GM18508 (cell line): ENCODE measurements at regions not wholly inside any gene's neighbourhood (a gene's known extent, or its start where the extent isn't known, plus 50 kb on each side); places are given as distances from the start of the nearest gene placed in this dataset.

Experiments used
- ATAC-seq: cut with Tn5 transposase; IDR thresholded peaks from one replicate; pipeline ENCODE4 v1.9.1; 2021; ENCODE audit warnings: moderate number of reproducible peaks; ENCODE audit not compliant: insufficient read depth, unreplicated experiment

DNA sequence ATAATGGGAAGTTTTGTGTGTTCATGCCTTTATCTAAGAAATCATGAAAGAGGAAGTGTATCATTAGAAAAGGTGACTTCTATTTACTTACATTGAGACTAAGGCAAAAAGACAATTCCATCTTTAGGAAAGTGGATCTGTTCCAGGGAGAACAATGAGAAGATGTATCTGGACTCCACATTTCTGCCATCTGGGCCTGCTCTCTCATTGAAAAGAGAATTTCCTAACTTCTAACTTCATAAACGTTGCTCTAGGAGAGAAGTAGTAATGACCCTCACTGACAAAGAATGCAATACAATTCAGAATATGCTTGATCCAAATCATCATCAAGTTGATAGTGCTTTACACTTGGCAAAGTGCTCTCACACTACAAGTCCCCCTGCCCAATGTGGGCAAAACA is 294.2 kb downstream of the OGFRL1 start:
- ATAC-seq: no peak

DNA sequence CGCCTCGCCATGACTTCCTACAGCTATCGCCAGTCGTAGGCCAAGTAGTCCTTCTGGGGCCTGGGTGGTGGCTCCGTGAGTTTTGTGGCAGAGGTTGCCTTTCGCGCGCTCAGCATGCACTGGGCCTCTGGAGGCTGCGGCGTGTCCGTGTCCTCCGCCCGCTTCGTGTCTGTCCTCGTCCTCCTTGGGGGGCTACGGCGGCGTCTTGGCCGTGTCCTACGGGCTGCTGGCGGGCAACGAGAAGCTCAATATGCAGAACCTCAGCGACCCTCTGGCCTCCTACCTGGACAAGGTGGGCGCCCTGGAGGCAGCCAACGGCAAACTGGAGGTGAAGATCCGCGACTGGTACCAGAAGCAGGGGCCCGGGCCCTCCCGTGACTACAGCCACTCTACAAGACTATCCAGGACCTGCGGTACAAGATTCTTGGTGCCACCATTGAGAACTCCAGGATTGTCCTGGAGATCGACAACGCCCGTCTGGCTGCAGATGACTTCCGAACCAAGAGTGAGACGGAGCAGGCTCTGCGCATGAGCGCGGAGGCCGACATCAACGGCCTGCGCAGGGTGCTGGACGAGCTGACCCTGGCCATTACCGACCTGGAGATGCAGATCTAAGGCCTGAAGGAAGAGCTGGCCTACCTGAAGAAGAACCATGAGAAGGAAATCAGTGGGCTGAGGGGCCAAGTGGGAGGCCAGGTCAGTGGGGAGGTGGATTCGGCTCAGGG is 296.3 kb downstream of the OGFRL1 start:
- no peak for ATAC-seq

DNA sequence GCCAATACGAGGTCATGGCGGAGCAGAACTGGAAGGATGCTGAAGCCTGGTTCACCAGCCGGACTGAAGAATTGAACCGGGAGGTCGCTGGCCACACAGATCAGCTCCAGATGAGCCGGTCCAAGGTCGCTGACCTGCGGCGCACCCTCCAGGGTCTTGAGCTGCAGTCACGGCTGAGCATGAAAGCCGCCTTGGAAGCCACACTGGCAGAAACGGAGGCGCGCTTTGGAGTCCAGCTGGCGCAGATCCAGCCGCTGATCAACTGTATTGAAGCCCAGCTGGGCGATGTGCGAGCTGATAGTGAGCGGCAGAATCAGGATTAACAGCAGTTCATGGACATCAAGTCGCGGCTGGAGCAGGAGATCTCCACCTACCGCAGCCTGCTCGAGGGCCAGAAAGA is 296.9 kb downstream of the OGFRL1 start:
- ATAC-seq: no peak

DNA sequence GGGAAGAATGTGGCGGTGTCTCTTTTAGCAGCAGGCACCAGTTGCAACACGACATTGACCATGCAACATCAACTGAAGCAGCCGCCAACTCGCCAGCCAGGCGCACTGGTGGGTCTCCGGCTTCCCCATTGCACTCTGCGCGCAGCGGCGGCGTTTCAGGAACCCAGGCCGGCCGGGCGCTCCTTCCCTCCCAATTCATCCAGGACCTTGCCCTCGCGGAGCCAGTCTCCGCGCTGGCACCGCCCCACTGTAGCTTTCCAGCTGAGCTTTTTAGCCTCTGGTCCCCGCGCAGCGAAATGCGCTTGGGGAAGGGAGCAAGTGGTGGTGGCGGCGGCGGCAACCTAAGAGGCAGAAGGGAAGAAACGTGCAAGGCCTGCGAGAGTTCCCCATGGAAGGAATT is 297.9 kb upstream of the RIMS1 start:
- ATAC-seq: no peak

DNA sequence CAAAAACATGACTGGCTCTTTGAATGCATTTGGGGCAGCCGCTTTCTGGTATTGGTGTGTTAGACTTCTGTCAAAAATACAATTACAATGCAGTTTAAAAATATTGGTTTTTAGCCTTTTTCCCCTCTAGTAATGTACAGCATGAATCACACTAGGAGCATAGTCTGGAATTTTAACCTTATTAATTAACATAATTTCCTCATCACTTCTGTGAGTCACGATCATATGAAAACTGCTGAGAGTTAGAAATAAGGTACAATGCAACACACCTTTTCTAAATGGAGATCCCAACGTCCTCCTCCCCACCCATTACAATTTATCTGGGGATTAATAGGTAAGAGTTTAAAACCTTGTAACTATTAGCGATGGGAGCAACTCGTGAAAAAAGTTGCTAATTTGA is 297.1 kb upstream of the RIMS1 start:
- no peak for ATAC-seq

GRCh38 chr6:71592643-71593042 is 293.7 kb upstream of the RIMS1 start:
- ATAC-seq: no peak

DNA sequence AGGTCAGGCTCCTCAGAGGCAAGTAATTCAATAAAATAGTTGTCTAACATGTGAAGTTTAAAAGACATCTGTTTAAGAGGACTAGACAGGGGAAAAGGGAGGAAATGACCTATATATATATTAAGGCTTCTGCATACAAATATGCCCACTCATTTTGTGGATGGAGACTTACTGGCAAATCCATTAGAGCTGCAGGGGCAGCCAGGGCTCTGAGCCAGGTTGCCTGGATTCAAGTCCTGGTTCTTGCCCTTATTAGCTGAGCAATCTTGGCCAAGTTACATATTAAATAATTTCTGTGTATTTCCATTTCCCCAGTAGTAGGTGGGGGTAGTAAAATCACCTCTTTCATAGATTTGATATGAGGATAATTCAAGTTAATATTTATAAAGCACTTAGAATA is 287.0 kb upstream of the RIMS1 start:
- no peak for ATAC-seq

DNA sequence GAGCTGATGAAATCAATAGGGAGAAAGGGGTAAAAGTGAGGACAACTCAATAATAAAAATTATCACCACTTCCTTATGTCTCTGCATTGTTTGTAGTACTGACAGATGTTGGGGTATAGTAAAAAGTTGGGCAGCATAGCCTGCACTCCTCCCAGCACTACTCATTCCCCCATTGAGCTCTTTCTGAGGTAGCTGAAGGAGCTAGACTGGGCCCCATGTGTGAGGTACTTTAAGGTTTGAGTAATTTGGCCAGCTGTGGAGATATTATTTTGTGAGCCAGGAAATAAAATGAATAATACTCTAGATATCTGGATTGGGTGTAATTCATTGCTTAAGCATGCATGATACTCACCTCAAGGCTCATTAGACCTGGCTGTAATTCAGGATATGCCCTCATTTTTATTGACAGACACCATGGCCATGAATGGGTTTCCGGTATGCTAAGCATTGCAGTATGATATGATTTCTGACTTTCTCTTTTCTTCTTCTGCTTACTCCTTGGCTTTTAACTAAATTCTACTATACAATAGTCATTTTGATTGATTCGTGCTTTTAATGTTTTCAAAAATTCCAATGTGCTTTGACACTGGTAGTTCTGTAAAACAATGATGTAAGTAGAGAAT is 283.9 kb upstream of the RIMS1 start:
- ATAC-seq: no peak

DNA sequence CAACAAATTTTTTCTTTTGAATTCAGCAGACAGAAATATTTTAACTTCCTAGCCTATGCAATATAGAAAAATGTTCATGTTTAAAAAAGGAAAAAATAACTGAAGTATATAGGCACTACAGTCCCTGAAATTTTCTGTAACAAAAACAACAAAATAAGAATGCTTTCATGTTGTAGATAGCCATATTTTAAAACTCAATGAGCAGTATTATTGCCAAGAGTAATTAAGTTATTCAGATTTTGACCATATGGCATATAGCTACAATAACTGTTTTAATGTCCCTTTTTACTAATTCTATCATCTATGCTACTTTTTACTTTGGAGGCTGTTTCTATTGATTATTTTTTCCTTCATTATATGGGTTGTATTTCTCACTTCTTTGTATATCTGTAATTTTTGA is 283.3 kb upstream of the RIMS1 start:
- no peak for ATAC-seq

DNA sequence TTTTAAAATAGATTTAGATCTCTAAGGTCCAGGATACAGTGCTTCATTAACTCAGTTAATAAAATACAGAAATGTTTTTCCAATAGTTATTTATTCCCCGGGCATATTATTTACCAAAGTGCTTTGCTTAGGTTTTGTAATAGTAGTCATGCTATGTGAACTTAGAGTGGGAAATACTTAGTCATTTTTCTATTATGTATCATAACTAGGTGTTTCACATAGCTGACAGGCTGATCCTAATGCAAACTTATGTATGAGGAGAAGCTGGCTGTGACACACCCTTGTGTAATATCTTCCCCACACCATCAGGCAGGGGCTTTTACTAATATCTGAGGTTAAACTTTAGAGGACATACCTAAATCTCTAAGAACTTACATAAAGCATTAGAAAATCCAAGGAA is 277.7 kb upstream of the RIMS1 start:
- ATAC-seq: no peak

DNA sequence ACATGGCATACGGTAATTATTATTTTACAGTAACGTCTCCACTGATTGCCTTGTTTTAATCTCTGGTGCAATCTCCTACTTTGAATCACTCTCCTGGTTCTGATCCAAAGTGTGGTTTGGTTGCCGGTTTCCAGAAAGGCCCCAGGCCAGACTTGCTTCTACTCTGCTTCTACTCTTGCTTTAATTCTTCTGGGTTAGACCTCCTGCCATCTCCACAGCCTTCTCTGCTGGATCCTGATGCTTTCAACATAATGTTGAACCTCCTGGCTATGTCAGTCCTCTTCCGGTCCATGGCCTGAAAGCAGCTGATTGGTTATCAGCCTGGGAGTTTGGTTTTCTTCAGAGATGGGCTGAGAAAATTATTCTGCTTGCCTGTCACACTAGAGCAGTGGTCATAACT is 266.5 kb upstream of the RIMS1 start:
- ATAC-seq: no peak

GRCh38 chr6:71621918-71622519 is 264.3 kb upstream of the RIMS1 start:
- ATAC-seq: no peak

- ATAC-seq: peak; percentile 58
These were observed 244.2 kb upstream of the RIMS1 start for GRCh38 chr6:71642120-71642519.

GRCh38 chr6:71642793-71643192 is 243.6 kb upstream of the RIMS1 start:
- no peak for ATAC-seq

- no peak for ATAC-seq
These were observed 241.1 kb upstream of the RIMS1 start for GRCh38 chr6:71645299-71645698.

DNA sequence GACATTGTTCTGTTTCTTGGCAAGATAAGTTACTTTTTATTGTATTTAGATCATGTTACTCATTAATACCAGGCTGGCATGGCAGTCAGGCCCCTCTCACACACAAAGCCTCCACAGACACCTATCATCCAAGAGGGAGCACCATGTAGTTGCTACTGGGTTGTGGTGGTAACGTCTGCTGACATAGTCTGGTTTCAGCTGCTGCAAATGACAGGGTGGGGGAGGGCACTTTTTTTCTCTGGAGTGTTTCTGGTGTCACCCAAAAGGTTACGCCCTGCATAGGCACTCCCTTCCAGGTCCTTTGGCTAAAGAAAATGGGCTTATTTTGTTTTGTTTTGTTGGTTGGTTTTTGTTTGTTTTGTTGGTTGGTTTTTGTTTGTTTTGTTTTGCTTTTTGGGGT is 236.4 kb upstream of the RIMS1 start:
- no peak for ATAC-seq

DNA sequence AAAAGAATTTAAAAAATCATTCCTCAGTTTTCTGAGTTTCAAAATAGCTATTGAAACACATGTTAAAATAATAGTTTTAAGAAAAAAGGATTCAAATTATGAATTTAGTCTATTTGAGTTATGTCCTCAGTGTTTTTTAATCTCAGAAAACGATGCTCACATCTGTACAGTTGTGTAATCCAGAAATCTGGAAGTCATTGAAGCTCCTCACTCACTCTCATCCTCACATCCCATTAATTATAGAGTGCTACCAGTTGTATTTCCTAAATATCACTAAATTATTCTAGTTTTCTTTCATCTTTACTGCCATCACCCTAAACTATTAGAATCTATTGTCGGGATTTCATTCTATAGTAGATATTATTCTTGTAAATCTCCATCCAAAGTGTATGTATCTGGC is 234.7 kb upstream of the RIMS1 start:
- no peak for ATAC-seq

DNA sequence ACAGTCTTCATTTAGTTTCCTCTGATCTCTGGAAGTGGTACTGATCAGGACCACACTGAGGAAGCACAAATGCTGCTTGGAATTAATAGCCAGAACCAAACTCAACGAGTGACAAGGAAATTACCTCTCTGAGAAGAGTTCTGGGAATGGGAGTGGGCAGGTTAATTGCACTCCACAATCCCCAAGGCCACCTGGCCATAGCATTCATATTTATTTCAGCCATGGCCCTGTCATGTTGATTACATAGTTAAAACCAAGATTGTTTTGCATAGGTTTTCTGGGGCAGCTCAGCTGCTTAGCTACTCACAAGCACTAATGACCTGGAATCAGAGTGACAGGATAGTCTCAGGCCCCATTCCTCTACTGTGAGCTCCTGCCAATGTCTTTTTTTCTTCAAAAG is 230.2 kb upstream of the RIMS1 start:
- ATAC-seq: no peak

GRCh38 chr6:71665931-71666330 is 220.4 kb upstream of the RIMS1 start:
- no peak for ATAC-seq

- no peak for ATAC-seq
These were observed 213.5 kb upstream of the RIMS1 start for GRCh38 chr6:71672876-71673275.

- no peak for ATAC-seq
These were observed 211.0 kb upstream of the RIMS1 start for GRCh38 chr6:71675386-71675785.

DNA sequence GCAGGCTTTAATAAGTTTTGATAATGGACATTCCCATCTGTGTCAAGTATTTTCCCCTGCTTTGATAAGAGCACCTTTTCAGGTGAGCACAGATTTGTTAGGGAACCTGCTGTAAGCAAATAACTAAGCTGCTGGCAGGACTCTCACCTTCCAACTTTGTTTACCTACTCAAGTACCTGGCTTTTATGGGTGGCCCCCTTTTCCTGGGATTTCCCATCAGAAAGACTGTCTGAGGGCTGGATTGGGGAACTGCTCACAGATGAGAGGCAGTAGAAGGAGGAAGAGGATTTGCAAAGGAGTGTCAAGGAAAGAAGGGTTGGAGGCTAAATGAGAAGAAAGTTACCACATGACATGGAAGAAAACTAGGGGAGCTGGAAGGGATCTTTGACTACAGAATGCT is 210.1 kb upstream of the RIMS1 start:
- no peak for ATAC-seq
